Lower leg skin (tissue), 4 donors: ENCODE measurements at regions not wholly inside any gene's neighbourhood (a gene's known extent, or its start where the extent isn't known, plus 50 kb on each side); places are given as distances from the start of the nearest gene placed in this dataset.

Source experiments
- DNase-seq, 2 donors: peaks; one replicate each; pipeline ENCODE4 v3.0.0-alpha.2; 2019; ENCODE audit warnings: low spot score in 2 of 2
- H3K4me3 ChIP-seq: fragments of 200-600 bp; sonication (generic); 2 replicates; pipeline ENCODE4 v1.5.1; 2017; ENCODE audit warnings: mild to moderate bottlenecking, low read depth; ENCODE audit not compliant: poor library complexity, severe bottlenecking
- CTCF ChIP-seq, 3 donors: fragments of 450-650 bp; IDR thresholded peaks; one replicate each; pipeline ENCODE4 v1.5.1; 2016; ENCODE audit warnings: antibody characterized with exemption in 3 of 3, mild to moderate bottlenecking in 3 of 3, moderate library complexity in 2 of 3
- POLR2A ChIP-seq, 2 donors: fragments of 450-650 bp; IDR thresholded peaks; one replicate each; pipeline ENCODE4 v1.6.1; 2016 to 2017; ENCODE audit warnings: antibody characterized with exemption in 2 of 2, mild to moderate bottlenecking in 1 of 2, moderate library complexity in 1 of 2
- WGBS, 2 donors: methylation state at CpG; one replicate each; pipeline ENCODE4 v1.1.5; 2018; 5-methylcytosine and 5-hydroxymethylcytosine counted together
- intact Hi-C: fragments of 100-400 bp; cut with DNase I; formaldehyde crosslinking; loops from one replicate; pipeline ENCODE4 v1.15.0; 2023; ENCODE audit warnings: low total_unique reads

GRCh38 chr5:155783246-155783645 lies 543.7 kb upstream of the SGCD start:
- intact Hi-C loops, result no loop called here
- TF ChIP-seq POLR2A (IDR thresholded peaks at IDR 0.05) (no peak), CTCF (IDR thresholded peaks at IDR 0.05) (no peak)
- WGBS, 2 donors, result 79 to 84% methylated on average over 1 of the region's 1 CpG
- DNase-seq, result no peak
- H3K4me3 ChIP-seq, result no peak overlapping the region

GRCh38 chr5:155783791-155784190 lies 543.2 kb upstream of the SGCD start:
- WGBS, 2 donors, result 68 to 79% methylated on average over 3 of the region's 3 CpGs
- DNase-seq, result no peak
- TF ChIP-seq POLR2A (IDR thresholded peaks at IDR 0.05), result no peak
- TF ChIP-seq CTCF (IDR thresholded peaks at IDR 0.05), result no peak
- intact Hi-C loops, result no loop called here
- H3K4me3 ChIP-seq, result no peak overlapping the region

GRCh38 chr5:155786108-155786507 lies 540.9 kb upstream of the SGCD start:
- no peak for DNase-seq

GRCh38 chr5:155792873-155793272 lies 534.1 kb upstream of the SGCD start:
- TF ChIP-seq POLR2A (IDR thresholded peaks at IDR 0.05) (no peak), CTCF (IDR thresholded peaks at IDR 0.05) (no peak)
- WGBS, 2 donors, result 65 to 76% methylated on average over 1 of the region's 1 CpG
- no peak for DNase-seq
- no peak overlapping the region for H3K4me3 ChIP-seq
- intact Hi-C loops, result no loop called here

More at GRCh38 chr5:155786108-155786507, 540.9 kb upstream of the SGCD start:
- WGBS, 2 donors, result 81 to 86% methylated on average over 1 of the region's 1 CpG
- intact Hi-C loops, result no loop called here
- no peak overlapping the region for H3K4me3 ChIP-seq
- TF ChIP-seq POLR2A (IDR thresholded peaks at IDR 0.05) (no peak), CTCF (IDR thresholded peaks at IDR 0.05) (no peak)

GRCh38 chr5:155794795-155795194 lies 532.2 kb upstream of the SGCD start:
- TF ChIP-seq CTCF (IDR thresholded peaks at IDR 0.05) (no peak), POLR2A (IDR thresholded peaks at IDR 0.05) (no peak)
- DNase-seq, result no peak
- intact Hi-C loops, result no loop called here
- H3K4me3 ChIP-seq, result no peak overlapping the region

GRCh38 chr5:155799308-155799707 lies 527.7 kb upstream of the SGCD start:
- DNase-seq, result no peak
- TF ChIP-seq CTCF (IDR thresholded peaks at IDR 0.05), result no peak
- no peak for TF ChIP-seq POLR2A (IDR thresholded peaks at IDR 0.05)
- 77 to 82% methylated on average over 6 of the region's 6 CpGs for WGBS, 2 donors
- H3K4me3 ChIP-seq, result no peak overlapping the region
- intact Hi-C loops, result no loop called here
